Peyer's patch (tissue), 4 donors: ENCODE measurements at regions not wholly inside any gene's neighbourhood (a gene's known extent, or its start where the extent isn't known, plus 50 kb on each side); places are given as distances from the start of the nearest gene placed in this dataset.

Experiments used
- DNase-seq, 3 donors: peaks; one replicate each; pipeline ENCODE4 v3.0.0-alpha.2; 2017 to 2019
- H3K27ac ChIP-seq, 4 donors: fragments of 200-600 bp; sonication (generic); one replicate each; pipeline ENCODE4 v1.5.1; 2016 to 2019
- H3K27me3 ChIP-seq, 2 donors: fragments of 200-600 bp; sonication (generic); one replicate each; pipeline ENCODE4 v1.5.1; 2019
- H3K36me3 ChIP-seq, 3 donors: fragments of 200-600 bp; sonication (generic); one replicate each; pipeline ENCODE4 v1.5.1; 2016 to 2019
- H3K4me1 ChIP-seq, 4 donors: fragments of 200-600 bp; sonication (generic); one replicate each; pipeline ENCODE4 v1.5.1; 2016 to 2019
- H3K4me3 ChIP-seq, 4 donors: fragments of 200-600 bp; sonication (generic); 1 replicate in 3 of 4; 2 replicates in 1 of 4; pipeline ENCODE4 v1.5.1; 2016 to 2019; ENCODE audit warnings: mild to moderate bottlenecking in 1 of 4
- H3K9me3 ChIP-seq, 4 donors: fragments of 200-600 bp; sonication (generic); one replicate each; pipeline ENCODE4 v1.5.1; 2016 to 2019; ENCODE audit warnings: mild to moderate bottlenecking in 1 of 4
- POLR2A ChIP-seq, 2 donors: fragments of 450-650 bp; IDR thresholded peaks; one replicate each; pipeline ENCODE4 v1.5.1; 2017; ENCODE audit warnings: antibody characterized with exemption in 2 of 2, mild to moderate bottlenecking in 2 of 2, moderate library complexity in 2 of 2
- TF ChIP-seq, protein P1 (sequence below), 6 experiments: fragments of 450-650 bp in 4 of 6; fragments of 200-600 bp in 2 of 6; sonication (generic) in 1 of 6; IDR thresholded peaks; one replicate each; pipeline ENCODE4 v1.5.1; 2017 to 2019; ENCODE audit warnings: antibody characterized with exemption in 6 of 6, mild to moderate bottlenecking in 3 of 6, moderate library complexity in 1 of 6

GRCh38 chr11:36997656-36998055 lies 399.6 kb upstream of the RAG2 start:
- TF ChIP-seq, protein P1, sequence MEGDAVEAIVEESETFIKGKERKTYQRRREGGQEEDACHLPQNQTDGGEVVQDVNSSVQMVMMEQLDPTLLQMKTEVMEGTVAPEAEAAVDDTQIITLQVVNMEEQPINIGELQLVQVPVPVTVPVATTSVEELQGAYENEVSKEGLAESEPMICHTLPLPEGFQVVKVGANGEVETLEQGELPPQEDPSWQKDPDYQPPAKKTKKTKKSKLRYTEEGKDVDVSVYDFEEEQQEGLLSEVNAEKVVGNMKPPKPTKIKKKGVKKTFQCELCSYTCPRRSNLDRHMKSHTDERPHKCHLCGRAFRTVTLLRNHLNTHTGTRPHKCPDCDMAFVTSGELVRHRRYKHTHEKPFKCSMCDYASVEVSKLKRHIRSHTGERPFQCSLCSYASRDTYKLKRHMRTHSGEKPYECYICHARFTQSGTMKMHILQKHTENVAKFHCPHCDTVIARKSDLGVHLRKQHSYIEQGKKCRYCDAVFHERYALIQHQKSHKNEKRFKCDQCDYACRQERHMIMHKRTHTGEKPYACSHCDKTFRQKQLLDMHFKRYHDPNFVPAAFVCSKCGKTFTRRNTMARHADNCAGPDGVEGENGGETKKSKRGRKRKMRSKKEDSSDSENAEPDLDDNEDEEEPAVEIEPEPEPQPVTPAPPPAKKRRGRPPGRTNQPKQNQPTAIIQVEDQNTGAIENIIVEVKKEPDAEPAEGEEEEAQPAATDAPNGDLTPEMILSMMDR (IDR thresholded peaks at IDR 0.05) = no peak
- no peak for TF ChIP-seq POLR2A (IDR thresholded peaks at IDR 0.05)
- Histone ChIP-seq H3K36me3 (no peaks in the 10 kb centered on the region), H3K4me3 (no peak overlapping the region), H3K27ac (no peak overlapping the region), H3K9me3 (no peaks in the 10 kb centered on the region), H3K27me3 (no peaks in the 10 kb centered on the region), H3K4me1 (no peaks in the 10 kb centered on the region)
- DNase-seq = no peak

- no peak for DNase-seq
- Histone ChIP-seq H3K9me3 (no peaks in the 10 kb centered on the region), H3K36me3 (no peaks in the 10 kb centered on the region), H3K4me3 (no peak overlapping the region), H3K27ac (no peak overlapping the region), H3K4me1 (no peaks in the 10 kb centered on the region), H3K27me3 (no peaks in the 10 kb centered on the region)
- no peak for TF ChIP-seq POLR2A (IDR thresholded peaks at IDR 0.05)
- TF ChIP-seq, protein P1 (IDR thresholded peaks at IDR 0.05) = no peak
These were observed 398.8 kb upstream of the RAG2 start for GRCh38 chr11:36996795-36997194.

GRCh38 chr11:36994208-36994607 lies 396.2 kb upstream of the RAG2 start:
- DNase-seq = no peak
- no peak overlapping the region for H3K27ac ChIP-seq
- TF ChIP-seq, protein P1 (IDR thresholded peaks at IDR 0.05) = no peak
- no peak for TF ChIP-seq POLR2A (IDR thresholded peaks at IDR 0.05)
- H3K36me3 ChIP-seq = no peaks in the 10 kb centered on the region
- H3K27me3 ChIP-seq = no peaks in the 10 kb centered on the region
- no peaks in the 10 kb centered on the region for H3K4me1 ChIP-seq
- no peaks in the 10 kb centered on the region for H3K9me3 ChIP-seq
- no peak overlapping the region for H3K4me3 ChIP-seq

DNA sequence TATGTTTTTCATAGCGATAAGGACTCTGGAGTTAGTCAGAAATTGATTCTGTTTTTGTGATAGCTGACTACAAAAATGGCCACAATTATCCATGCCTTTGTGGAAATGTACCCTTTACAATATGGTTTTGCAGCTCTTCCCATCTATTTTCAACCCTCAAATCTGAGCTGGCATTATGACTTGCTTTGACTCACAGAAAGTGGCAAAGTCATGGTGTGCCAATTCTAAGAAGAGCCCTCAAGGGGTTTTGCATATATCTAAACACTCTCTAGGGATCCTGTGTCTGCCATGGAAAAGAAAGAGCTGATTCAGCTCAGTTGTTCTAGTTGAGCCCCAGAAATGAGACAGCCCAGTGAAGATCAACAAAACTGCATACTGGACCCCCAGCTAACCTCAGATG lies 390.5 kb upstream of the RAG2 start:
- Histone ChIP-seq H3K36me3 (no peaks in the 10 kb centered on the region), H3K27ac (no peak overlapping the region), H3K4me3 (no peak overlapping the region), H3K9me3 (no peaks in the 10 kb centered on the region), H3K27me3 (no peaks in the 10 kb centered on the region), H3K4me1 (no peaks in the 10 kb centered on the region)
- no peak for DNase-seq
- no peak for TF ChIP-seq POLR2A (IDR thresholded peaks at IDR 0.05)
- TF ChIP-seq, protein P1 (IDR thresholded peaks at IDR 0.05) = no peak

DNA sequence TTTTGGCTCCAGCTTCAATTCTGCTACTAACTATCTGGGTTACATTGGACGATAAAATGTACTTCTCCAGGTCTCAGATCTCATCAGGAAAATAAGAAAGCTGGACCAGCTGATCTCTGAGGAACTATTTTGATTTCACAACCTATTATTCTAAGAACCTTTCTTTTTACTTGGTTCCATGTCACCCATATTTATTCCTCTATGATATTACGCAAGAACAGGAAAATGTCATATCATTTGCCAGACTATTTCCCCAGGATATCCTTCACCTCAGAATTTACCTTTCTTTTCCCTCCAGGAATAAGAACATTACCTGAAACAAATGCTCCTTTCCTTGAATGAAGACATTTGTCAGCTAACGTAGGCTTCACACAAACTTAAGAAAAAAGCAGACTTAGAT lies 387.5 kb upstream of the RAG2 start:
- TF ChIP-seq POLR2A (IDR thresholded peaks at IDR 0.05) = no peak
- TF ChIP-seq, protein P1 (IDR thresholded peaks at IDR 0.05) = no peak
- Histone ChIP-seq H3K27ac (no peak overlapping the region), H3K4me3 (no peak overlapping the region), H3K27me3 (no peaks in the 10 kb centered on the region), H3K4me1 (no peaks in the 10 kb centered on the region), H3K9me3 (no peaks in the 10 kb centered on the region), H3K36me3 (no peaks in the 10 kb centered on the region)
- DNase-seq = no peak

- no peak overlapping the region for H3K27ac ChIP-seq
- no peak overlapping the region for H3K4me3 ChIP-seq
- no peaks in the 10 kb centered on the region for H3K9me3 ChIP-seq
- no peaks in the 10 kb centered on the region for H3K27me3 ChIP-seq
- DNase-seq = no peak
- TF ChIP-seq, protein P1 (IDR thresholded peaks at IDR 0.05) = no peak
- TF ChIP-seq POLR2A (IDR thresholded peaks at IDR 0.05) = no peak
- H3K36me3 ChIP-seq = no peaks in the 10 kb centered on the region
- no peaks in the 10 kb centered on the region for H3K4me1 ChIP-seq
These were observed 378.7 kb upstream of the RAG2 start for GRCh38 chr11:36976741-36977140.
